ENCODE measurements at regions not wholly inside any gene's neighbourhood (a gene's known extent, or its start where the extent isn't known, plus 50 kb on each side); places are given as distances from the start of the nearest gene placed in this dataset.
A peak's percentile ranks its signal among the peaks of the same experiment; 100 is the strongest.

DNA sequence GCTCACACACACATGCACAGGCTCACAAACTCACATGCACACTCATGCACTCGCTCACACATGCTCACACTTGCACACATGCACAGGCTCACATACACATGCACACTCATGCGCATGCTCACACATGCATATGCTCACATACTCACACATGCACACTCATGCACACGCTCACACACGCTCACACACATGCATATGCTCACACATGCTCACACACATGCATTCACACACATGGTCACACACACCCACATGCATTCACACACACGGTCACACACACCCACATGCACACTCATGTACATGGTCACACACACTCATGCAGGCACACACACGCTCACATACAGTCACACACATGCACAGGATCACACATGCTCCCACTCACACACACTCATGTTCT lies 132.8 kb upstream of the SMAD3 start (continued):
- TF ChIP-seq, protein P1, sequence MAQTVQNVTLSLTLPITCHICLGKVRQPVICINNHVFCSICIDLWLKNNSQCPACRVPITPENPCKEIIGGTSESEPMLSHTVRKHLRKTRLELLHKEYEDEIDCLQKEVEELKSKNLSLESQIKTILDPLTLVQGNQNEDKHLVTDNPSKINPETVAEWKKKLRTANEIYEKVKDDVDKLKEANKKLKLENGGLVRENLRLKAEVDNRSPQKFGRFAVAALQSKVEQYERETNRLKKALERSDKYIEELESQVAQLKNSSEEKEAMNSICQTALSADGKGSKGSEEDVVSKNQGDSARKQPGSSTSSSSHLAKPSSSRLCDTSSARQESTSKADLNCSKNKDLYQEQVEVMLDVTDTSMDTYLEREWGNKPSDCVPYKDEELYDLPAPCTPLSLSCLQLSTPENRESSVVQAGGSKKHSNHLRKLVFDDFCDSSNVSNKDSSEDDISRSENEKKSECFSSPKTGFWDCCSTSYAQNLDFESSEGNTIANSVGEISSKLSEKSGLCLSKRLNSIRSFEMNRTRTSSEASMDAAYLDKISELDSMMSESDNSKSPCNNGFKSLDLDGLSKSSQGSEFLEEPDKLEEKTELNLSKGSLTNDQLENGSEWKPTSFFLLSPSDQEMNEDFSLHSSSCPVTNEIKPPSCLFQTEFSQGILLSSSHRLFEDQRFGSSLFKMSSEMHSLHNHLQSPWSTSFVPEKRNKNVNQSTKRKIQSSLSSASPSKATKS (CRISPR knock-in tag; IDR thresholded peaks at IDR 0.05) = no peak
- TF ChIP-seq ATF1 (CRISPR knock-in tag; IDR thresholded peaks at IDR 0.05) (no peak), ATF1 (tag; IDR thresholded peaks at IDR 0.05) (no peak), ZKSCAN1 (IDR thresholded peaks at IDR 0.05; ENCODE audit: low read depth, low read length) (no peak), IRF2 (CRISPR knock-in tag; IDR thresholded peaks at IDR 0.05) (0 out of 2 replicates have a peak, but pooled peaks have one; percentile 61), RFX7 (CRISPR knock-in tag; IDR thresholded peaks at IDR 0.05) (no peak), LCOR (CRISPR knock-in tag; IDR thresholded peaks at IDR 0.05) (no peak)

GRCh38 chr15:66933932-66934867 lies 131.2 kb upstream of the SMAD3 start:
- FAIRE-seq (no peak), DNase-seq (ENCODE audit: extremely low read depth in 1 of 4, low spot score in 3 of 4) (no peak), ATAC-seq (no peak)
- Histone ChIP-seq H3K27me3 (ENCODE audit: control insufficient read depth in 2 of 2, insufficient read depth in 2 of 2, low read length in 2 of 2) (no peaks in the 10 kb centered on the region), H3K4me2 (ENCODE audit: insufficient read depth, low read length) (no peak overlapping the region), H4K20me1 (replicated peaks; ENCODE audit: control insufficient read depth, insufficient read depth, low read length) (no peaks in the 10 kb centered on the region), H2AFZ (ENCODE audit: low read depth, low read length) (no peak overlapping the region), H3K79me2 (ENCODE audit: control insufficient read depth, insufficient read depth, low read length) (no peaks in the 10 kb centered on the region), H3K9me3 (replicated peaks; ENCODE audit: control insufficient read depth, insufficient read depth, low read depth, low read length) (0 out of 2 replicates have a peak, but pooled peaks cover 3% of the 10 kb centered on the region), H3K4me1 (replicated peaks in 1 of 2; ENCODE audit: control insufficient read depth in 2 of 2, insufficient read depth in 2 of 2, low read length in 2 of 2) (peaks cover 30% of the 10 kb centered on the region in 2 experiments), H3K27ac (ENCODE audit: extremely low read depth, low read depth, low read length) (no peak overlapping the region), H3K36me3 (ENCODE audit: control insufficient read depth, insufficient read depth, low read length) (no peaks in the 10 kb centered on the region), H3K4me3 (no peak overlapping the region), H3K9me1 (ENCODE audit: control insufficient read depth, insufficient read depth, low read length) (no peaks in the 10 kb centered on the region), H3K9ac (ENCODE audit: insufficient read depth in 1 of 2, low read depth in 2 of 2, low read length in 2 of 2) (no peak overlapping the region)
- intact Hi-C loops (cut with micrococcal nuclease) = no loop called here
- WGBS (ENCODE audit: insufficient coverage, low coverage, missing lambda C conversion rate) = 45% methylated on average over 8 of the region's 8 CpGs
- ChIA-PET CTCF (ENCODE audit: low intra/inter-chr PET ratio) (interaction anchor here (0.6 kb wide), 1 partner anchor 159 kb away, joined by 3 read pairs; no protein-coding TSS in a partner anchor), POLR2A (interaction anchor here (0.6 kb wide), 1 partner anchor 264 kb away, joined by 3 read pairs; no protein-coding TSS in a partner anchor)
- BruUV-seq (replicated peaks) = no TSS peak
- in situ Hi-C loops (cut with MboI) = loop anchor here (10.0 kb wide), 1 partner anchor 901 kb away; no protein-coding TSS in a partner anchor
- TF ChIP-seq ZNF140 (CRISPR knock-in tag; IDR thresholded peaks at IDR 0.05) = no peak
- no peak for TF ChIP-seq SREBF2 (CRISPR knock-in tag; IDR thresholded peaks at IDR 0.05)
- no peak for TF ChIP-seq MED1 (CRISPR knock-in tag; IDR thresholded peaks at IDR 0.05; ENCODE audit: borderline replicate concordance)
- no peak for TF ChIP-seq NEUROD1 (IDR thresholded peaks at IDR 0.05; ENCODE audit: borderline replicate concordance, low read depth, low read length, partially characterized antibody)
- no peak for TF ChIP-seq ZNF324 (CRISPR knock-in tag; IDR thresholded peaks at IDR 0.05)
- no peak for TF ChIP-seq MEF2D (tag; conservative IDR thresholded peaks at IDR 0.05; ENCODE audit: low read depth)
- TF ChIP-seq ATF4 (CRISPR knock-in tag; IDR thresholded peaks at IDR 0.05) = no peak
- no peak for TF ChIP-seq BRD9 (IDR thresholded peaks at IDR 0.05; ENCODE audit: low read depth, partially characterized antibody)
- TF ChIP-seq, protein P2, sequence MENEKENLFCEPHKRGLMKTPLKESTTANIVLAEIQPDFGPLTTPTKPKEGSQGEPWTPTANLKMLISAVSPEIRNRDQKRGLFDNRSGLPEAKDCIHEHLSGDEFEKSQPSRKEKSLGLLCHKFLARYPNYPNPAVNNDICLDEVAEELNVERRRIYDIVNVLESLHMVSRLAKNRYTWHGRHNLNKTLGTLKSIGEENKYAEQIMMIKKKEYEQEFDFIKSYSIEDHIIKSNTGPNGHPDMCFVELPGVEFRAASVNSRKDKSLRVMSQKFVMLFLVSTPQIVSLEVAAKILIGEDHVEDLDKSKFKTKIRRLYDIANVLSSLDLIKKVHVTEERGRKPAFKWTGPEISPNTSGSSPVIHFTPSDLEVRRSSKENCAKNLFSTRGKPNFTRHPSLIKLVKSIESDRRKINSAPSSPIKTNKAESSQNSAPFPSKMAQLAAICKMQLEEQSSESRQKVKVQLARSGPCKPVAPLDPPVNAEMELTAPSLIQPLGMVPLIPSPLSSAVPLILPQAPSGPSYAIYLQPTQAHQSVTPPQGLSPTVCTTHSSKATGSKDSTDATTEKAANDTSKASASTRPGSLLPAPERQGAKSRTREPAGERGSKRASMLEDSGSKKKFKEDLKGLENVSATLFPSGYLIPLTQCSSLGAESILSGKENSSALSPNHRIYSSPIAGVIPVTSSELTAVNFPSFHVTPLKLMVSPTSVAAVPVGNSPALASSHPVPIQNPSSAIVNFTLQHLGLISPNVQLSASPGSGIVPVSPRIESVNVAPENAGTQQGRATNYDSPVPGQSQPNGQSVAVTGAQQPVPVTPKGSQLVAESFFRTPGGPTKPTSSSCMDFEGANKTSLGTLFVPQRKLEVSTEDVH (IDR thresholded peaks at IDR 0.05; ENCODE audit: low read depth, partially characterized antibody) = no peak
